ENCODE measurements at regions not wholly inside any gene's neighbourhood (a gene's known extent, or its start where the extent isn't known, plus 50 kb on each side); places are given as distances from the start of the nearest gene placed in this dataset.
A peak's percentile ranks its signal among the peaks of the same experiment; 100 is the strongest.

- TF ChIP-seq CTCF (IDR thresholded peaks at IDR 0.05; ENCODE audit: low read depth, low read length, missing input control) (no peak), YY1 (IDR thresholded peaks at IDR 0.05) (no peak)
These were observed 74.9 kb upstream of the EIF5 start (continued) for GRCh38 chr14:103259184-103259583.

DNA sequence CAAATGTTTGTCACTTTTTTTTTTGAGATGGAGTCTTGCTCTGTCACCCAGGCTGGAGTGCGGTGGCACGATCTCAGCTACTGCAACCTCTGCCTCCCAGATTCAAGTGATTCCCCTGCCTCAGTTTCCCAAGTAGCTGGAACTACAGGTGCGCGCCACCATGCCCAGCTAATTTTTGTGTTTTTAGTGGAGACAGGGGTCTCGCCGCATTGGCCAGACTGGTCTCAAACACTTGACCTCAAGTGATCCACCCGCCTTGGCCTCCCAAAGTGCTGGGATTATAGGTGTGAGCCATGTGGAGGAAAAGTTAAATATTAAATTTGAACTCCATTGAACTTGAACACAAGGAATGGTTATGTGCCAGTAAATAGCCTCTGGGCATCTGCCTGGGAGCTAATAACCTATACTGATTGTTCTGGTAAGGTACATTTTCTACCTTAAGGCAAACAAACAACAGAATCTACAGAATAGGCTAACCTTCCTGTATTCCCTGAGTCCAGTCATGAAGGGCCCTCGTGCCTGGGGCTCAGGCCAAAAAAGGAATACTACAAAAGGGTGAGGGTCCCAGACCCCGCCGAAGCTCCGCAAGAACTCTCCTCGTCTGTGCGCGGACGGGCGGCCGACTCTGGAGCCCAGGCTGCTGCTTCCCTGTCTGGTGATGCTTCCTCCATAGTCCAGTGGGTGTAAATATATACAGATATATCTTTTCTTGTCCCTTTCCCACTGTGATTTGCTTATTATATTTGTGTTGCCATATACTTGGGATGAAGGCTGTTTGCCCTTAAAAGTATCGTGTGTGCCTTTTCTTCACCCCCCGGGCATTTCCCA lies 74.0 kb upstream of the EIF5 start:
- peaks cover 0 to 3% (median 0%) of the 10 kb centered on the region in 4 donors for H3K9me3 ChIP-seq (ENCODE audit: control insufficient read depth in 4 of 4, low read length in 3 of 4)
- no peaks in the 10 kb centered on the region for H3K27me3 ChIP-seq (ENCODE audit: control insufficient read depth in 4 of 4, insufficient read depth in 4 of 4, low read length in 3 of 4)
- peak overlapping the region; percentile 58 to 64 (median 62) for H3K4me3 ChIP-seq (ENCODE audit: low read depth in 1 of 3, low read length in 3 of 3)
- TF ChIP-seq, protein P1, sequence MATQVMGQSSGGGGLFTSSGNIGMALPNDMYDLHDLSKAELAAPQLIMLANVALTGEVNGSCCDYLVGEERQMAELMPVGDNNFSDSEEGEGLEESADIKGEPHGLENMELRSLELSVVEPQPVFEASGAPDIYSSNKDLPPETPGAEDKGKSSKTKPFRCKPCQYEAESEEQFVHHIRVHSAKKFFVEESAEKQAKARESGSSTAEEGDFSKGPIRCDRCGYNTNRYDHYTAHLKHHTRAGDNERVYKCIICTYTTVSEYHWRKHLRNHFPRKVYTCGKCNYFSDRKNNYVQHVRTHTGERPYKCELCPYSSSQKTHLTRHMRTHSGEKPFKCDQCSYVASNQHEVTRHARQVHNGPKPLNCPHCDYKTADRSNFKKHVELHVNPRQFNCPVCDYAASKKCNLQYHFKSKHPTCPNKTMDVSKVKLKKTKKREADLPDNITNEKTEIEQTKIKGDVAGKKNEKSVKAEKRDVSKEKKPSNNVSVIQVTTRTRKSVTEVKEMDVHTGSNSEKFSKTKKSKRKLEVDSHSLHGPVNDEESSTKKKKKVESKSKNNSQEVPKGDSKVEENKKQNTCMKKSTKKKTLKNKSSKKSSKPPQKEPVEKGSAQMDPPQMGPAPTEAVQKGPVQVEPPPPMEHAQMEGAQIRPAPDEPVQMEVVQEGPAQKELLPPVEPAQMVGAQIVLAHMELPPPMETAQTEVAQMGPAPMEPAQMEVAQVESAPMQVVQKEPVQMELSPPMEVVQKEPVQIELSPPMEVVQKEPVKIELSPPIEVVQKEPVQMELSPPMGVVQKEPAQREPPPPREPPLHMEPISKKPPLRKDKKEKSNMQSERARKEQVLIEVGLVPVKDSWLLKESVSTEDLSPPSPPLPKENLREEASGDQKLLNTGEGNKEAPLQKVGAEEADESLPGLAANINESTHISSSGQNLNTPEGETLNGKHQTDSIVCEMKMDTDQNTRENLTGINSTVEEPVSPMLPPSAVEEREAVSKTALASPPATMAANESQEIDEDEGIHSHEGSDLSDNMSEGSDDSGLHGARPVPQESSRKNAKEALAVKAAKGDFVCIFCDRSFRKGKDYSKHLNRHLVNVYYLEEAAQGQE (IDR thresholded peaks at IDR 0.05): no peak
- TF ChIP-seq, protein P2, sequence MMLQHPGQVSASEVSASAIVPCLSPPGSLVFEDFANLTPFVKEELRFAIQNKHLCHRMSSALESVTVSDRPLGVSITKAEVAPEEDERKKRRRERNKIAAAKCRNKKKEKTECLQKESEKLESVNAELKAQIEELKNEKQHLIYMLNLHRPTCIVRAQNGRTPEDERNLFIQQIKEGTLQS (IDR thresholded peaks at IDR 0.05): no peak
- TF ChIP-seq YY1 (IDR thresholded peaks at IDR 0.05) (no peak), GABPA (IDR thresholded peaks at IDR 0.05 in 1 of 2, conservative IDR thresholded peaks at IDR 0.05 in 1 of 2) (no peak), CTCF (IDR thresholded peaks at IDR 0.05; ENCODE audit: low read depth, low read length, missing input control) (no peak), MAX (IDR thresholded peaks at IDR 0.05) (peak; percentile 50), FOXA2 (IDR thresholded peaks at IDR 0.05) (no peak), HNF4G (IDR thresholded peaks at IDR 0.05) (no peak), HNF4A (conservative IDR thresholded peaks at IDR 0.05) (no peak), ZBTB33 (IDR thresholded peaks at IDR 0.05) (no peak), RAD21 (IDR thresholded peaks at IDR 0.05) (no peak), TAF1 (conservative IDR thresholded peaks at IDR 0.05) (no peak), NR2F2 (IDR thresholded peaks at IDR 0.05) (no peak), RXRA (IDR thresholded peaks at IDR 0.05) (peak; percentile 49 to 65)
- no peak for DNase-seq (ENCODE audit: low spot score)
- no peaks in the 10 kb centered on the region for H3K36me3 ChIP-seq (ENCODE audit: control insufficient read depth in 4 of 4, insufficient read depth in 3 of 4, low read depth in 1 of 4, low read length in 3 of 4)
- H3K9ac ChIP-seq (ENCODE audit: low read depth in 1 of 2, low read length in 2 of 2): peak overlapping the region; percentile 50 to 96
- 31% methylated on average over 19 of the region's 19 CpGs for WGBS
- peak overlapping the region; percentile 92 to 99 for H3K27ac ChIP-seq (ENCODE audit: low read depth in 1 of 2, low read length in 2 of 2)
- peaks cover 3 to 23% (median 7%) of the 10 kb centered on the region in 4 donors for H3K4me1 ChIP-seq (ENCODE audit: control insufficient read depth in 4 of 4, insufficient read depth in 4 of 4, low read length in 3 of 4)

All from liver (tissue), 8 donors.